Cardiac muscle cell (in vitro differentiated cells and primary cell): ENCODE measurements at regions not wholly inside any gene's neighbourhood (a gene's known extent, or its start where the extent isn't known, plus 50 kb on each side); places are given as distances from the start of the nearest gene placed in this dataset.

Experiments
- DNase-seq, 2 donors: peaks; one replicate each; pipeline versions ENCODE4 v3.0.0 to v3.0.0-alpha.2; 2010 to 2017; ENCODE audit warnings: low read depth in 1 of 2, low spot score in 1 of 2
- H3K27ac ChIP-seq: fragments of 200-600 bp; sonication (generic); 2 replicates; pipeline ENCODE4 v1.5.1; 2016
- H3K27me3 ChIP-seq: fragments of 200-600 bp; sonication (generic); 2 replicates; pipeline ENCODE4 v1.6.0; 2016; ENCODE audit warnings: control low read depth
- H3K36me3 ChIP-seq: fragments of 200-600 bp; sonication (generic); 2 replicates; pipeline ENCODE4 v1.5.1; 2016; ENCODE audit warnings: control low read depth
- H3K4me1 ChIP-seq: fragments of 200-600 bp; sonication (generic); 2 replicates; pipeline ENCODE4 v1.8.1; 2017; ENCODE audit warnings: low read depth, mild to moderate bottlenecking, mixed run types
- H3K4me3 ChIP-seq: fragments of 200-600 bp; sonication (generic); 2 replicates; pipeline ENCODE4 v1.5.1; 2016; ENCODE audit warnings: mild to moderate bottlenecking
- H3K9me3 ChIP-seq: fragments of 200-600 bp; sonication (generic); 2 replicates; pipeline ENCODE4 v1.5.1; 2017; ENCODE audit warnings: low read depth, mild to moderate bottlenecking, control low read depth
- CTCF ChIP-seq: IDR thresholded peaks from 2 replicates; pipeline ENCODE4 v1.5.1; 2012; ENCODE audit warnings: low read depth, mild to moderate bottlenecking, low read length

GRCh38 chr6:158906926-158907325, 87.8 kb upstream of the EZR start:
- Histone ChIP-seq H3K27me3 (no peaks in the 10 kb centered on the region), H3K4me1 (peaks cover 19% of the 10 kb centered on the region), H3K27ac (no peak overlapping the region), H3K9me3 (no peaks in the 10 kb centered on the region), H3K4me3 (no peak overlapping the region), H3K36me3 (no peaks in the 10 kb centered on the region)
- DNase-seq: no peak
- no peak for TF ChIP-seq CTCF

GRCh38 chr6:158905277-158905676, 86.1 kb upstream of the EZR start:
- H3K4me1 ChIP-seq: peaks cover 7% of the 10 kb centered on the region
- H3K27me3 ChIP-seq: no peaks in the 10 kb centered on the region
- no peak for DNase-seq
- H3K9me3 ChIP-seq: no peaks in the 10 kb centered on the region
- no peak overlapping the region for H3K27ac ChIP-seq
- no peak for TF ChIP-seq CTCF
- H3K36me3 ChIP-seq: no peaks in the 10 kb centered on the region
- no peak overlapping the region for H3K4me3 ChIP-seq

DNA sequence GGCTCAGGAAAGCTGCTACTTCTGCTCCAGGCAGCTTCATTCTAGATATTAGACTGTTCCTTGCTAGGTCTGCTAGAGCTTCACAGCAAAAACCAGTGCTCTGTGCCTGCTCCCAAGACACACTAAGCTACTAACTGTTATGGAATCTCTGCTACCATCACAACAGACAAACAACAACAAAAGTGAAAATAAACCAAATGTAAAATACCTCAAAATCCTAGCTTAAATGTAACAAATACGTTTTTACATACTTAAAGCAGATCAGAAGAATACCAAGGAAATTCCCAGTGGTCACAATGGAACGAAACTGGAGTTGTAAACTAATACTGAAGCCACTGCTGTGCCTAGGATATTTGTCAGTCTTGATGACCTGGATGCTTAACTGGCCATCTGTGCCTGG, 84.6 kb upstream of the EZR start:
- H3K36me3 ChIP-seq: no peaks in the 10 kb centered on the region
- no peak for TF ChIP-seq CTCF
- no peaks in the 10 kb centered on the region for H3K9me3 ChIP-seq
- no peaks in the 10 kb centered on the region for H3K27me3 ChIP-seq
- no peak overlapping the region for H3K4me3 ChIP-seq
- no peak for DNase-seq
- no peaks in the 10 kb centered on the region for H3K4me1 ChIP-seq
- H3K27ac ChIP-seq: no peak overlapping the region

- H3K27ac ChIP-seq: no peak overlapping the region
Measured at GRCh38 chr6:158900663-158901312, 81.6 kb upstream of the EZR start.

DNA sequence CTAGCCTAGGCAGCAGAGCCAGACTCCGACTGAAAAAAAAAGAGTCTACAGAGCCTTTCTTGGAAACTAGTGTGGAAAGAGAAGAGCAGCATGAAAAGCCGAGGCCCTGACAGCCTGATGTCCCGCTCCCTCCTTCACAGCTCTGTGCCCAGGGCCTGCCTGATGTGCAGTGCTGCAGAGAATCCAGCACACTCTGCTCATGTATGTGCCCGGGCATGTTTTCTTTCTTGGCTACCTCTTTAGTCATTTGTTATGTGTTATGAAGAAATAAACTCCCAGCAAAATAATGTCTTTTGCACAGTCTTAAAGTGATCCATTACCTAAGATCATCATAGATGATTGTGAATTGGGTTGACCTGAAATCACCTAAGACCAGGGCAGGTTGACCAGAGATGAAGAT, 78.1 kb upstream of the EZR start:
- no peak for TF ChIP-seq CTCF
- Histone ChIP-seq H3K9me3 (no peaks in the 10 kb centered on the region), H3K36me3 (no peaks in the 10 kb centered on the region), H3K27ac (no peak overlapping the region), H3K4me3 (no peak overlapping the region), H3K27me3 (no peaks in the 10 kb centered on the region), H3K4me1 (no peaks in the 10 kb centered on the region)
- DNase-seq: no peak

More at GRCh38 chr6:158900663-158901312, 81.6 kb upstream of the EZR start:
- no peaks in the 10 kb centered on the region for H3K27me3 ChIP-seq
- no peaks in the 10 kb centered on the region for H3K36me3 ChIP-seq
- DNase-seq: no peak
- H3K4me3 ChIP-seq: no peak overlapping the region
- no peaks in the 10 kb centered on the region for H3K9me3 ChIP-seq
- TF ChIP-seq CTCF: no peak
- no peaks in the 10 kb centered on the region for H3K4me1 ChIP-seq

DNA sequence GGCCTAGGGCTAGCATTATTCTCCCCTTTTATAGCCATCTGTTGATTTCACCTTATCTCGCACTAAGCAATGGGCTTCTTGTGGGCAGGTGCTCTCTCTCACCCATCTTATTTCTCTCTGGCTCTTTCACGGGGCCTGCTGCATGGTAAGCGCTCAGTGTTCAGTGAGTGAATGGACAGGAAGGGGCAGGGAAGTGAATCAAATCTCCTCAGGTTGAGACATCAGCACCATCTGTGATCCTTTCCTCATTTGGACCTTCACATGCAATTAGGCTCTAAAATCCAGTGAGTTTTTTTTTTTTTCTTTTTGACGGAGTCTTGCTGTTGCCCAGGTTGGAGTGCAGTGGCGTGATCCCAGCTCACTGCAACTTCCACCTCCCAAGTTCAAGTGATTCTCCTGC, 76.5 kb upstream of the EZR start:
- DNase-seq: no peak
- H3K9me3 ChIP-seq: no peaks in the 10 kb centered on the region
- no peak overlapping the region for H3K4me3 ChIP-seq
- no peaks in the 10 kb centered on the region for H3K4me1 ChIP-seq
- no peak overlapping the region for H3K27ac ChIP-seq
- no peaks in the 10 kb centered on the region for H3K27me3 ChIP-seq
- no peak for TF ChIP-seq CTCF
- no peaks in the 10 kb centered on the region for H3K36me3 ChIP-seq
